HG03457 (cell line): ENCODE measurements at regions not wholly inside any gene's neighbourhood (a gene's known extent, or its start where the extent isn't known, plus 50 kb on each side); places are given as distances from the start of the nearest gene placed in this dataset.

Experiments used
- ATAC-seq: cut with Tn5 transposase; IDR thresholded peaks from one replicate; pipeline ENCODE4 v1.9.1; 2021; ENCODE audit warnings: moderate number of reproducible peaks; ENCODE audit not compliant: unreplicated experiment

DNA sequence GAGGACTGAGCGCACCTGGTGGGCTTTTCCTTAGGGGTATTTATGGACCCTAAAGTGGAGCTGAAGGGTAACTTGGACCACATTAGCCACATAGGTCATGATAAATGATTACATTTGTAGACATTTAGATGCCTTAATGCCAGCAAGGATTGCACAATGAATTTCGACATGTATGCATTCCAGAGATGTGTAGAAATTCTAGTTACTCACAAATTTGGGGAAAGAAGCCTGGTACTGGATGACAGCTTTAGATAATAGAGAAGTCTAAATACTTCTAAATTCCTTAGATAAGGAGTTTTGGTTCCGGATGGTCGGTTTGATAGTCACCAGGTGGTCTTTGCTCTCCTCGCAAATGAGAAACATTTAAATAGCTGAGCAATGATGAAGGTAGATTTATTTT is 609.5 kb upstream of the PRKX start:
- no peak for ATAC-seq

DNA sequence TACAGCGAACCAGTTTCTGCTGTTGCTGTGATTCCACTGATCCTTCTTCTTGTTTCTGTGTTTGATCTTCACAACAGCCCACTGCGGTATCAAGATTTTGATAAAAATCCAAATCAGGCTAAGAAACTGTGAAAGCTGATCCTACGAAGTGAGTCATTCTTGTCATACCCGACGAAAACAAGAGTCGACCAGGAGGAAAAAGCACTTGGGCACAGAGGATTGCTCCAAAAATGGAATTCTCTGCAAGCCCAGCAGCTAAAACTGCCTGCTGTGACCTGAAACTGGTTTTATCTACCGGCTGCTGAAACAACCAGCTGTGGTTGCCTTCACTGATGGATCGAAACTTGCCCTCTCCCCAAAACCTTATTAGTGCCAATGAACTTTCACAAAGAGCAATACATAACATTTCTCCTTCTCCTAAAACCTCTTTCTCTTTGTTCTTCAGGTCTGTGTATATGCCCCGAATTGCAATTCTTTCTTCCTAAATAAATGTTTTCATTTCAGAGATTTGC is 607.0 kb upstream of the PRKX start:
- no peak for ATAC-seq

- ATAC-seq: no peak
Measured at GRCh38 chrX:4315891-4316290, 602.4 kb upstream of the PRKX start.

DNA sequence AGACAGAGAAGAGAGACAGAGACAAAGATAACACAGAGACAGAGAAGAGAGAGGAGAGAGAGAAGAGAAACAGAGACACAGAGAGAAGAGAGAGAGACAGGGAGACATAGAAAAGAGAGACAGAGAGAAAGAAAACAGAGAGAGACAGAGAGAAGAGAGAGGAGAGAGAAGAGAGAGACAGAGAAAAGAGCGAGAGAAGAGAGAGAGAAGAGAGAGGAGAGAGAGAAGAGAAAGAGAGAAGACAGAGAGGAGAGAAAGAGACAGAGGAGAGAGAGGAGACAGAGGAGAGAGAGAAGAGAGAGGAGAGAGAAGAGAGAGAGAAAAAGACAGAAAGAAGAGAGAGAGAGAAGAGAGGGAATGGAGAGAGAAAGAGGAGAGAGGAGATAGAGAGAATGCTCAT is 601.1 kb upstream of the PRKX start:
- no peak for ATAC-seq

DNA sequence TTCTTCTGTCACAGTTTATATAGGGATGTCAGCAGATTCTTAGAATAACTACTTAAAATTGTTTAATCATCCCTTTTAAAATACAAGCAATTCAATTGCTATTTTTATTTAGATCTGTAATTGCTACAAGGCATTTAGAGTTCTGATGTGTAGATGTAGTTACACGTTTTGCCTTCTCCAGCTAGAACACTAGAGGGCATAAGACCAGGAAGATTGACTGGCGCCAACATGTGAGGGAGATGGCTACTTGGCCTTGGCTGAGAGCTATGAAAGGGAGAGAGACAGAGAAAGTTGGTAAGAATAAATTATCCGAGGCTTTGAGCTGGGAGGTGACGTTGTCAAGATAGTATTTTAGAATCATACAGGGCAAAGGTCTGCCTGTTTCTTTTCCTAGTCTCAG is 563.7 kb upstream of the PRKX start:
- no peak for ATAC-seq

DNA sequence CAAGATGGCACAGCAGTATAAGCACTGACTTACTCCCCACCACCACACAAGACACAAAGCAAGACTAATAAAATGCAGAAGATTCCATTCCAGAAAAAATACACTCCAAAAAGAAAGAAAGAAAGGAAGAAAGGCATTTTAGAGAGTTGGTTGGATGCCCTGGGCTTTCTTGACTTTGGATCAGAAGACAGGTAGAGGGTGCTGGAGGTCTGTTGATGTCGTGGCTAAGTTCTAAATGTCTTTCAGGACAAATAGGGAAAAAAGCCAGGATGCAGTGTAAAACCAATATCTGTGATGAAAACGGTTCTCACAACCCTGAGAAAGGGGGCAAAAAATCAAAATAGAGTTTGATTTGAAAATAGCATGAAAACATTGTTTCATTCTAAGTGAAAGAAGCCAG is 555.2 kb upstream of the PRKX start:
- no peak for ATAC-seq

- no peak for ATAC-seq
Measured at GRCh38 chrX:4265036-4265435, 551.6 kb upstream of the PRKX start.

- no peak for ATAC-seq
Measured at GRCh38 chrX:4263030-4263803, 549.8 kb upstream of the PRKX start.

GRCh38 chrX:4253092-4253491 is 539.6 kb upstream of the PRKX start:
- ATAC-seq: no peak

DNA sequence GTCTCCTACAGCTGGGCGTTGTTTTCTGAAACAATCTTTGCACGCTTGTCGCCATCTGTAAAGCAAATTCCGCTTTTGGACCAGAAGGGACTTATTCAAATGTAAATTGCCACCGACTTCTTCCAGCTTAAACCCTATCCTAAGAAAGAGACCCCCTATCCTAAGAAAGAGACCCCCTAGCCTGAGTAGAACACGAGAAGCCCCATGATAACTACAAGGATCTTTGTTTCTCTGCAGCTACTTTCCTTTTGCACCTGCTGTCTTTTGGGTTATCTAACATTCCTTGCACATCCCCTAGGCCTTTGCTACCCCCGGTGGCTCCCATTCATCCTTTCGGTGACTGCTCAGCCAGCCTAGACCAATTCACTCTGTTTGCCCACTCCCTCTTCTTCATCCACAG is 536.0 kb upstream of the PRKX start:
- no peak for ATAC-seq

DNA sequence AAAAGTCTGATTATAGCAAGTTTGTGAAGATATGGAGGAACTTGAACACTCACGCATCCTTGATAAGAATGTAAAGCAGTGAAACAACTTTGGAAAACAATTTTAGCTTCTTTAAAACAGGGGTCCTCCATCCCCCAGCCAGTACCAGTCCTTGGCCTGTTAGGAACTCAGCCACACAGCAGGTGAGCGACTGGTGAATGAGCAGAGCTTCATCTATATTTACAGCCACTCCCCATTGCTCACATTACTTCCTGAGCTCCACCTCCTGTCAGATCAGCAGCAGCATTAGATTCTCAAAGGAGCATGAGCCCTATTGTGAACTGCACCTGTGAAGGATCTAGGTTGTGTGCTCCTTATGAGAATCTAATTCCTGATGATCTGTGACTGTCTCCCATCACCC is 530.3 kb upstream of the PRKX start:
- no peak for ATAC-seq

GRCh38 chrX:4240541-4241194 is 527.2 kb upstream of the PRKX start:
- no peak for ATAC-seq

DNA sequence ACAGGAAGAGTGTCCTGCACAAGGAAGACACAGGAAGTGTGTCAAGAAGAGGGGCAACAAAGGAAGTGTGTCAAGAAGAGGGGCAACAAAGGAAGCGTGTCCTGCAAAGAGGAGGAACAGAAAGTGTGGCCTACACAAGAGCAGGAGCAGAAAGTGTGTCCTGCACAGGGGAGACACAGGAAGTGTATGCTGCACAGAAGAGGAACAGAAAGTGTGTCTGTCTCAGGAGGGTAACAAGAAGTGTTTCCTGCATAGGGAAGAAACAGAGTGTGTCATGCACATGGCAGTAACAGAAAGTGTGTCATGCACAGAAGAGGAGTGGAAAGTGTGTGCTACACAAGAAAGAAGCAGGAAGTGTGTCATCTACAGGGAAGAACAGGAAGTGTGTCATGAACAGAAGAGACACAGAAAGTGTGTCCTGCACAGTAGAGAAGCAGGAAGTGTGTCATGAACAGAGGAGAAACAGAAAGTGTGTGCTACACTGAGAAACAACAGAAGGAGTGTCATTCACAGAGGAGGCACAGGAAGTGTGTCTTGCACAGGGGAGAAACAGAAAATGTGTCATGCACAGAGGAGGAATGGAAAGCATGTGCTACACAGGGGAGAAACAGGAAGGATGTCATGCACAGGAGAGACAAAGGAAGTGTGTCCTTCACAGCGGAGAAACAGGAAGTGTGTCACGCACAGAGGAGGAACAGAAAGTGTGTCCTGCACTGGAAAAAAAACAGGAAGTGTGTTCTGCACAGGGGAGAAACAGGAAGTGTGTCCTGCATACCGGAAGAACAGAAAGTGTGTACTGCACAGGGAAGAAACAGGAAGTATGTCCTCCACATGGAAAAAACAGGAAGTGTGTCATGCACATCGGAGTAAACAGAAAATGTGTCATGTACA is 526.4 kb upstream of the PRKX start:
- ATAC-seq: no peak

DNA sequence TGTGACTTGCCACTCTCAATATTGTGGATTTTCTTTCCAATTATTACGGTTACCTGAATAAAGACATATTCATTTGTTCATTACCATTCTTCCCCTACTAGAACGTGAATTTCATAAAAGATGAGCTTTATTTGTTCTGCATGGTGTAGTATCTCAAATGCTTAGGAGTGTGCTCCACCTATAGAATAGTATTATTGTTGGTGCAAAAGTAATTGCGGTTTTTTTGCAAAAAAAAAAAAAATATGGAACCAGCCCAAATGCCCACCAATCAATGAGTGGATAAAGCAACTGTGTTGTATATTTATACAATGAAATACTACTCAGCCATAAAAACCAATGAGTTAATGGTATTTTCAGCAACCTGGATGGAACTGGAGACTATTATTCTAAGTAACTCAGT is 525.5 kb upstream of the PRKX start:
- ATAC-seq: no peak

DNA sequence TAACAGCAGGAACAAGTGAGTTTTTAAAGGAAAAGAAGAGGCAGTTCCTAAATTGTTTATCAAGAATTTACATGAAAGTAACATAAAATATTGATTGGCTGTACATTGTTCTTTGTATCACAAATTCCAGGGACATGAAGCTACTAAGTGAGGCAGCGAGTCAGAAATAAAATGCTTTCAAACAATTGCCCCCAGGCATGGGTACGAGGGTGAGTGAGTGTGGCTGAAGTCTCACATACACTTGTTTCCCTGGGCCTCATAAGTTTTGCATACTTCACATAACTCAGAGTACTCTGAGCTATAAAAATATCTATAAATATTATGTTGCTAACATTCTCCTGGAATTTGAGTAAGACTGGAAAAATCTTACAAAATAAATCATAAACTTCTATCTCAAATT is 511.6 kb upstream of the PRKX start:
- no peak for ATAC-seq

- ATAC-seq: no peak
Measured at GRCh38 chrX:4206941-4207340, 493.5 kb upstream of the PRKX start.

GRCh38 chrX:4197971-4198370 is 484.5 kb upstream of the PRKX start:
- no peak for ATAC-seq

GRCh38 chrX:4193500-4194155 is 480.2 kb upstream of the PRKX start:
- no peak for ATAC-seq

DNA sequence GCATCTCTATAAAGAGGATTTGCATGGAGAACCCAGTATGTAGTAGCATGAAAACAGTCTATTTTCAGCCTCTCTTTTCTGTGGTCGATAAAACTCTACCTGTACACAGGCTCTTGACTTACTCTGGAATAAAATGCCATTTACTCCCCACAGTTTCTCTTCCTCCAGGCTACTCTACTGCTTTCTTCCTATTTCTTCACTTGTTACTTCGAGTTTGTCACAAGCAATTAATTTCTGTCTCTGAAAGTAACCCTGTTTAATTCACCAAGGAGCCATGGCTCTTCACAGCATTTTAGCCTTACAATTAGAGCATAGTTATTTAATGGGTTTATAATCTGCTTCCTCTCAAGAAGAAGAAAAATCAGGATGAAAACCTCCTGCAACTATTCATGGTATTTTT is 472.9 kb upstream of the PRKX start:
- no peak for ATAC-seq

GRCh38 chrX:4185086-4185485 is 471.6 kb upstream of the PRKX start:
- ATAC-seq: no peak

DNA sequence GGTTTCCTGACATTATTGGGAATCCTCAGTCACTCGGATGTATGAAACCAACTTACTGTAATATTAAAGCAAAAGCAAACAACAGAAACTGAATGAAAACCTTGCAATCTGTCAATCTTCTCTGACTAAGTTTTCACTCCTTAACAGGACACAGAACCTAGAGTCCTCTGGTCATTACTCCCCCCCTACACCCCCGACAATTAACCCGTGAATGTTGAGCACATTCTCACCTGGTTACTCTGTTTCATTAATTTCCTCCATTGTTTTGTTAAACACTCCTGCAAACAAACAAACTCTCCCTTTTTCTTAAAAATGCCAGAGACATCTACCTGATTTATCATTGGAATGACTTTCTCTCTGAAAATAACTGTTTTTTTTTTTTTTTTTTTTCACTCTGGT is 469.0 kb upstream of the PRKX start:
- no peak for ATAC-seq
